HepG2 (cell line): ENCODE measurements at regions not wholly inside any gene's neighbourhood (a gene's known extent, or its start where the extent isn't known, plus 50 kb on each side); places are given as distances from the start of the nearest gene placed in this dataset.
A peak's percentile ranks its signal among the peaks of the same experiment; 100 is the strongest.

Source experiments
- ATAC-seq: fragments of 200-7000 bp; cut with Tn5 transposase; 3 replicates; pipeline ENCODE4 v1.9.1; 2020; ENCODE audit warnings: mild to moderate bottlenecking, moderate library complexity
- BruUV-seq: library from RNA; stranded (reverse); fragments of 400-500 nt; replicated peaks from 2 replicates; lab custom pipeline; 2021; lab: Mats Ljungman, UMichigan
- CTCF ChIA-PET: fragments of 300-600 bp; formaldehyde crosslinking; extraction: SDS; loops from one replicate; lab custom pipeline; 2021; ENCODE audit warnings: low total read pairs, inconsistent platforms, low intra/inter-chr PET ratio; lab: Yijun Ruan, JAX
- POLR2A ChIA-PET: fragments of 350-600 bp; sonication (Branson Sonifier 250); formaldehyde crosslinking; loops from one replicate; lab custom pipeline; 2020; ENCODE audit warnings: antibody characterized with exemption, inconsistent platforms; lab: Yijun Ruan, JAX
- DNase-seq: peaks from one replicate; pipeline ENCODE4 v3.0.0-alpha.2; 2015; ENCODE audit warnings: low spot score
- FAIRE-seq: peaks from 3 replicates; lab custom pipeline; 2011; peaks lifted over from hg19 to GRCh38; lab: Jason Lieb, UNC
- H2AFZ ChIP-seq: one replicate; pipeline ENCODE4 v1.6.1; 2011; ENCODE audit warnings: low read length, inconsistent platforms
- H3K27ac ChIP-seq: fragments of 300-600 bp; 3 replicates; pipeline ENCODE4 v1.8.0; 2011; ENCODE audit warnings: mixed run types, mild to moderate bottlenecking, mixed read lengths, low read length, inconsistent platforms; ENCODE audit not compliant: insufficient read depth; ENCODE audit errors: extremely low read length
- H3K27me3 ChIP-seq, 2 experiments: fragments of 200-600 bp in 1 of 2; 2 replicates in 1 of 2; 3 replicates in 1 of 2; pipeline versions ENCODE4 v1.6.0 to v1.8.0; 2011; ENCODE audit warnings: low read length in 2 of 2, mild to moderate bottlenecking in 2 of 2, moderate library complexity in 2 of 2, inconsistent platforms in 1 of 2; ENCODE audit not compliant: insufficient read depth in 2 of 2, control insufficient read depth in 1 of 2
- H3K36me3 ChIP-seq, 2 experiments: fragments of 200-600 bp in 1 of 2; replicated peaks in 1 of 2; 2 replicates in 1 of 2; 3 replicates in 1 of 2; pipeline versions ENCODE4 v1.5.1 to v1.8.0; 2011; ENCODE audit warnings: low read length in 2 of 2, inconsistent platforms in 1 of 2; ENCODE audit not compliant: insufficient read depth in 2 of 2, control insufficient read depth in 1 of 2
- H3K4me1 ChIP-seq: 2 replicates; pipeline ENCODE4 v1.5.1; 2012; ENCODE audit warnings: low read length, inconsistent platforms; ENCODE audit not compliant: insufficient read depth
- H3K4me2 ChIP-seq: 2 replicates; pipeline ENCODE4 v1.6.0; 2011; ENCODE audit warnings: low read depth, low read length, inconsistent platforms
- H3K4me3 ChIP-seq, 3 experiments: fragments of 200-600 bp in 1 of 3; sonication (generic), shearing (Covaris generic) in 1 of 3; replicated peaks in 1 of 3; 2 replicates each; pipeline ENCODE4 v1.5.1; 2011 to 2016; ENCODE audit warnings: low read length in 3 of 3, inconsistent platforms in 2 of 3, low read depth in 2 of 3, mild to moderate bottlenecking in 2 of 3, control low read depth in 1 of 3, mixed read lengths in 1 of 3; ENCODE audit not compliant: insufficient read depth in 1 of 3
- H3K79me2 ChIP-seq: one replicate; pipeline ENCODE4 v1.6.1; 2011; ENCODE audit warnings: low read length, inconsistent platforms; ENCODE audit not compliant: insufficient read depth
- H3K9ac ChIP-seq: 2 replicates; pipeline ENCODE4 v1.6.0; 2011; ENCODE audit warnings: mild to moderate bottlenecking, low read depth, low read length, inconsistent platforms; ENCODE audit not compliant: insufficient read depth
- H3K9me3 ChIP-seq: 2 replicates; pipeline ENCODE4 v1.5.1; 2012; ENCODE audit warnings: mild to moderate bottlenecking, low read length
- H4K20me1 ChIP-seq: 2 replicates; pipeline ENCODE4 v1.6.0; 2011; ENCODE audit warnings: inconsistent platforms, mild to moderate bottlenecking, low read length, moderate library complexity; ENCODE audit not compliant: insufficient read depth
- ADNP ChIP-seq: sonication (generic); formaldehyde crosslinking; IDR thresholded peaks from 2 replicates; pipeline ENCODE4 v1.4.0; 2020; ENCODE audit warnings: missing genetic modification reagents
- ISX ChIP-seq: sonication (generic); formaldehyde crosslinking; conservative IDR thresholded peaks from 2 replicates; pipeline ENCODE4 v1.5.0; 2020; ENCODE audit warnings: missing genetic modification reagents
- RORA ChIP-seq: sonication (generic); formaldehyde crosslinking; IDR thresholded peaks from 2 replicates; pipeline ENCODE4 v1.5.0; 2020; ENCODE audit warnings: mild to moderate bottlenecking, missing genetic modification reagents, moderate library complexity
- SMAD9 ChIP-seq: sonication (generic); formaldehyde crosslinking; IDR thresholded peaks from 2 replicates; pipeline ENCODE4 v1.5.1; 2020; ENCODE audit warnings: mild to moderate bottlenecking, missing genetic modification reagents
- TCF7 ChIP-seq: sonication (generic); IDR thresholded peaks from 2 replicates; pipeline ENCODE4 v1.6.1; 2016; ENCODE audit warnings: antibody characterized with exemption, low read depth
- ZMAT3 ChIP-seq: sonication (generic); formaldehyde crosslinking; conservative IDR thresholded peaks from 2 replicates; pipeline ENCODE4 v1.7.0; 2021; ENCODE audit warnings: missing genetic modification reagents
- ZNF33B ChIP-seq: sonication (generic); formaldehyde crosslinking; IDR thresholded peaks from 2 replicates; pipeline ENCODE4 v1.5.1; 2020; ENCODE audit warnings: mild to moderate bottlenecking, missing genetic modification reagents
- ZNF543 ChIP-seq: sonication (generic); formaldehyde crosslinking; IDR thresholded peaks from 2 replicates; pipeline ENCODE4 v1.4.0; 2020; ENCODE audit warnings: mild to moderate bottlenecking, missing genetic modification reagents
- WGBS: methylation state at CpG from one replicate; pipeline ENCODE4 v1.1.6; 2017; ENCODE audit warnings: low lambda C conversion rate; 5-methylcytosine and 5-hydroxymethylcytosine counted together
- in situ Hi-C: cut with HindIII; loops from 2 replicates; pipeline ENCODE4 v1.10.0; 2017; ENCODE audit warnings: low pct_unique_long_range_greater_than_20kb; ENCODE audit not compliant: extremely low pct_ligation_motif_present
- intact Hi-C: fragments of 100-400 bp; cut with micrococcal nuclease; formaldehyde crosslinking; loops from one replicate; pipeline ENCODE4 v1.10.0; 2022; ENCODE audit not compliant: unreplicated experiment
- TF ChIP-seq, protein P1 (sequence below): sonication (generic); formaldehyde crosslinking; IDR thresholded peaks from 2 replicates; pipeline ENCODE4 v1.4.0; 2020; ENCODE audit warnings: mild to moderate bottlenecking, missing genetic modification reagents, borderline replicate concordance
- TF ChIP-seq, protein P2 (sequence below): sonication (generic); formaldehyde crosslinking; IDR thresholded peaks from 2 replicates; pipeline ENCODE4 v1.5.1; 2020; ENCODE audit warnings: mild to moderate bottlenecking, missing genetic modification reagents, borderline replicate concordance

GRCh38 chr12:115700896-115701465, 576.5 kb downstream of the MED13L start (continued):
- TF ChIP-seq, protein P1, sequence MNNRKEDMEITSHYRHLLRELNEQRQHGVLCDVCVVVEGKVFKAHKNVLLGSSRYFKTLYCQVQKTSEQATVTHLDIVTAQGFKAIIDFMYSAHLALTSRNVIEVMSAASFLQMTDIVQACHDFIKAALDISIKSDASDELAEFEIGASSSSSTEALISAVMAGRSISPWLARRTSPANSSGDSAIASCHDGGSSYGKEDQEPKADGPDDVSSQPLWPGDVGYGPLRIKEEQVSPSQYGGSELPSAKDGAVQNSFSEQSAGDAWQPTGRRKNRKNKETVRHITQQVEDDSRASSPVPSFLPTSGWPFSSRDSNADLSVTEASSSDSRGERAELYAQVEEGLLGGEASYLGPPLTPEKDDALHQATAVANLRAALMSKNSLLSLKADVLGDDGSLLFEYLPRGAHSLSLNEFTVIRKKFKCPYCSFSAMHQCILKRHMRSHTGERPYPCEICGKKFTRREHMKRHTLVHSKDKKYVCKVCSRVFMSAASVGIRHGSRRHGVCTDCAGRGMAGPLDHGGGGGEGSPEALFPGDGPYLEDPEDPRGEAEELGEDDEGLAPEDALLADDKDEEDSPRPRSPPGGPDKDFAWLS (CRISPR knock-in tag): no peak
- TF ChIP-seq RORA (CRISPR knock-in tag): no peak
- peak; percentile 16; the same call in 1 of the 2 replicates for TF ChIP-seq TCF7
- TF ChIP-seq ZNF543: no peak

DNA sequence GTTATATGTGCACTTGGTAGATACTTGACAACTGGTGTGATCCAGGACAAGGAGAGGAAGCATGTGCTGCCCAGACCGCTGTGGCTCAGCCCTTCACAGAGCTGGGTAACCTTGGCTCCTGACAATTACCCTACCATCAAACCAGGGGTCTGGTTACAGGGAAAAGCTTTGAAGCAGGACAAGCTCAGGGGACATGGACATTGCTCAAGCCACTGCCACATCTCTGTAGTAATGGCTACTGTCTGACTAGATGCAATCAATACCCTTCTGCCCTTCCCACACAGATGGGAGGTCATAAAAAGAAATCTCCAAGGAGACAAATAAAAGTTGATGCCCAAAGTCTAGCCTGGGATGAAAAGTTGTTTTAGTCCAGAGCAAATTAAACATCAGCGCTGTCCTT, 577.4 kb downstream of the MED13L start:
- Histone ChIP-seq H4K20me1 (no peaks in the 10 kb centered on the region), H2AFZ (no peak overlapping the region), H3K36me3 (no peaks in the 10 kb centered on the region), H3K27ac (no peak overlapping the region), H3K79me2 (no peaks in the 10 kb centered on the region), H3K9me3 (no peaks in the 10 kb centered on the region), H3K4me3 (no peak overlapping the region), H3K4me2 (no peak overlapping the region), H3K27me3 (no peaks in the 10 kb centered on the region), H3K9ac (no peak overlapping the region), H3K4me1 (0 out of 2 replicates have a peak, but pooled peaks cover 4% of the 10 kb centered on the region)
- DNase-seq (no peak), ATAC-seq (no peak), FAIRE-seq (no peak)
- POLR2A ChIA-PET: no interaction called here
- in situ Hi-C loops (no loop called here), intact Hi-C loops (no loop called here)
- 42% methylated on average over 2 of the region's 2 CpGs for WGBS
- no TSS peak for BruUV-seq
- CTCF ChIA-PET: no interaction called here
- TF ChIP-seq ZNF33B (CRISPR knock-in tag) (no peak), ISX (CRISPR knock-in tag) (no peak), SMAD9 (CRISPR knock-in tag) (no peak), ADNP (CRISPR knock-in tag) (no peak), ZMAT3 (CRISPR knock-in tag) (no peak)
- TF ChIP-seq, protein P2, sequence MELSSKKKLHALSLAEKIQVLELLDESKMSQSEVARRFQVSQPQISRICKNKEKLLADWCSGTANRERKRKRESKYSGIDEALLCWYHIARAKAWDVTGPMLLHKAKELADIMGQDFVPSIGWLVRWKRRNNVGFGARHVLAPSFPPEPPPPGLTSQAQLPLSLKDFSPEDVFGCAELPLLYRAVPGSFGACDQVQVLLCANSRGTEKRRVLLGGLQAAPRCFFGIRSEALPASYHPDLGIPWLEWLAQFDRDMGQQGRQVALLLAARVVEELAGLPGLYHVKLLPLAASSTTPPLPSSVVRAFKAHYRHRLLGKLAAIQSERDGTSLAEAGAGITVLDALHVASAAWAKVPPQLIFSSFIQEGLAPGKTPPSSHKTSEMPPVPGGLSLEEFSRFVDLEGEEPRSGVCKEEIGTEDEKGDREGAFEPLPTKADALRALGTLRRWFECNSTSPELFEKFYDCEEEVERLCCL (CRISPR knock-in tag): no peak
